IPS DF 19.7 (cell line): ENCODE measurements at regions not wholly inside any gene's neighbourhood (a gene's known extent, or its start where the extent isn't known, plus 50 kb on each side); places are given as distances from the start of the nearest gene placed in this dataset.
"Not testable (repeated sequence)": the region's sequence is repeated elsewhere in the genome, so short reads cannot be mapped to it uniquely, and the experiment has no call there.

ENCODE experiments used
- DNase-seq: peaks from one replicate; pipeline ENCODE4 v3.0.0-alpha.2; 2013; ENCODE audit warnings: low read depth, low spot score

- DNase-seq: no peak
Observed at GRCh38 chr4:137394018-137394417, 138.3 kb downstream of the PCDH18 start.

- no peak for DNase-seq
Observed at GRCh38 chr4:137393044-137393443, 139.2 kb downstream of the PCDH18 start.

GRCh38 chr4:137390707-137391106 lies 141.6 kb downstream of the PCDH18 start:
- no peak for DNase-seq

GRCh38 chr4:137389911-137390520 lies 142.3 kb downstream of the PCDH18 start:
- DNase-seq: no peak

GRCh38 chr4:137387924-137388323 lies 144.4 kb downstream of the PCDH18 start:
- DNase-seq: no peak

- DNase-seq: no peak
Observed at GRCh38 chr4:137384476-137384875, 147.8 kb downstream of the PCDH18 start.

GRCh38 chr4:137378821-137379220 lies 153.5 kb downstream of the PCDH18 start:
- no peak for DNase-seq

- no peak for DNase-seq
Observed at GRCh38 chr4:137378393-137378792, 153.9 kb downstream of the PCDH18 start.

- DNase-seq: no peak
Observed at GRCh38 chr4:137376312-137376711, 156.0 kb downstream of the PCDH18 start.

- no peak for DNase-seq
Observed at GRCh38 chr4:137375111-137375850, 157.0 kb downstream of the PCDH18 start.

GRCh38 chr4:137370679-137371078 lies 161.6 kb downstream of the PCDH18 start:
- DNase-seq: no peak

GRCh38 chr4:137370206-137370633 lies 162.1 kb downstream of the PCDH18 start:
- no peak for DNase-seq

GRCh38 chr4:137367620-137368019 lies 164.7 kb downstream of the PCDH18 start:
- no peak for DNase-seq

- no peak for DNase-seq
Observed at GRCh38 chr4:137363496-137363895, 168.8 kb downstream of the PCDH18 start.

GRCh38 chr4:137361756-137362470 lies 170.4 kb downstream of the PCDH18 start:
- no peak for DNase-seq

- no peak for DNase-seq
Observed at GRCh38 chr4:137360761-137361160, 171.5 kb downstream of the PCDH18 start.

GRCh38 chr4:137359691-137360315 lies 172.5 kb downstream of the PCDH18 start:
- no peak for DNase-seq

- not testable (repeated sequence) for DNase-seq
Observed at GRCh38 chr4:137354562-137354961, 177.7 kb downstream of the PCDH18 start.

GRCh38 chr4:137347371-137347770 lies 184.9 kb downstream of the PCDH18 start:
- no peak for DNase-seq

- DNase-seq: no peak
Observed at GRCh38 chr4:137345597-137345996, 186.7 kb downstream of the PCDH18 start.

GRCh38 chr4:137343221-137343620 lies 189.1 kb downstream of the PCDH18 start:
- no peak for DNase-seq

- DNase-seq: no peak
Observed at GRCh38 chr4:137333031-137333430, 199.3 kb downstream of the PCDH18 start.
